Esophagus muscularis mucosa (tissue), 4 donors: ENCODE measurements at regions not wholly inside any gene's neighbourhood (a gene's known extent, or its start where the extent isn't known, plus 50 kb on each side); places are given as distances from the start of the nearest gene placed in this dataset.

ENCODE experiments used
- DNase-seq: peaks from one replicate; pipeline ENCODE4 v3.0.0-alpha.2; 2017; ENCODE audit errors: extremely low spot score
- H3K27ac ChIP-seq, 4 donors: fragments of 200-600 bp; sonication (generic); replicated peaks in 1 of 4; 1 replicate in 3 of 4; 2 replicates in 1 of 4; pipeline ENCODE4 v1.5.1; 2016 to 2019; ENCODE audit warnings: mild to moderate bottlenecking in 1 of 4
- H3K27me3 ChIP-seq, 4 donors: fragments of 200-600 bp; sonication (generic); one replicate each; pipeline versions ENCODE4 v1.5.1 to v1.6.0; 2016 to 2019
- H3K36me3 ChIP-seq, 4 donors: fragments of 200-600 bp; sonication (generic); one replicate each; pipeline ENCODE4 v1.5.1; 2016 to 2019
- H3K4me1 ChIP-seq, 4 donors: fragments of 200-600 bp; sonication (generic); one replicate each; pipeline ENCODE4 v1.5.1; 2016 to 2019
- H3K4me3 ChIP-seq, 4 donors: fragments of 200-600 bp; sonication (generic); 1 replicate in 2 of 4; 2 replicates in 2 of 4; pipeline ENCODE4 v1.5.1; 2016 to 2019; ENCODE audit warnings: mild to moderate bottlenecking in 4 of 4, moderate library complexity in 1 of 4
- H3K9me3 ChIP-seq, 4 donors: fragments of 200-600 bp; sonication (generic); 1 replicate in 3 of 4; 2 replicates in 1 of 4; pipeline ENCODE4 v1.5.1; 2016 to 2019
- CTCF ChIP-seq, 3 experiments: fragments of 200-600 bp in 2 of 3; fragments of 450-650 bp in 1 of 3; sonication (generic) in 2 of 3; IDR thresholded peaks; one replicate each; pipeline ENCODE4 v1.5.1; 2017 to 2019; ENCODE audit warnings: antibody characterized with exemption in 3 of 3, mild to moderate bottlenecking in 2 of 3, moderate library complexity in 1 of 3
- EP300 ChIP-seq: sonication (generic); formaldehyde crosslinking; IDR thresholded peaks from one replicate; pipeline ENCODE4 v1.6.1; 2017; ENCODE audit warnings: antibody characterized with exemption
- POLR2A ChIP-seq: fragments of 450-650 bp; IDR thresholded peaks from one replicate; pipeline ENCODE4 v1.6.1; 2017; ENCODE audit warnings: antibody characterized with exemption, moderate library complexity, mild to moderate bottlenecking, low read depth
- POLR2AphosphoS5 ChIP-seq, 2 donors: sonication (generic); formaldehyde crosslinking; IDR thresholded peaks; one replicate each; pipeline ENCODE4 v1.6.1; 2017; ENCODE audit warnings: antibody characterized with exemption in 2 of 2
- WGBS: methylation state at CpG from one replicate; pipeline ENCODE4 v1.1.5; 2018; 5-methylcytosine and 5-hydroxymethylcytosine counted together
- intact Hi-C: fragments of 100-400 bp; cut with DNase I; formaldehyde crosslinking; loops from one replicate; pipeline ENCODE4 v1.15.1; 2023

DNA sequence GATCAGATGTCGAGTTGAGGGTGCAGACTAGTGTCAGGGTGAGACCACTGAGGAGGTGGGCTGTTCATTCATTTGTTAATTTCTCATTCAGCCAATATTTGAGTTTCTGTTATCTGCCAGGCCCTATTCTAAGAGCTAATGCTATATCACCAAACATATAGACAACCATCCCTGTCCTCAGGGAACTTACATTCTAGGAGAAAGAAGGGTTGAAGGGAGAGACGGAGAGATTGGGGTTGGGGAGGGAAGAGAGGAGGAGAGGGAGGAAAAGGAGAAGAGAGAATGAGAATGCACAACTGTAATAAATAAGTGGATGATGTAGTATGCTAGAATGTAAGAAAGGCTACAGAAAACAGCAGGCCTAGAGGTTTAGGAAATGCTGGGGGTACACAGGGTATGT, 129.9 kb upstream of the PITX1 start:
- Histone ChIP-seq H3K4me1 (no peaks in the 10 kb centered on the region), H3K36me3 (no peaks in the 10 kb centered on the region), H3K27me3 (peaks cover 0 to 23% (median 0%) of the 10 kb centered on the region in 4 donors), H3K27ac (no peak overlapping the region), H3K4me3 (no peak overlapping the region), H3K9me3 (peaks cover 0 to 9% (median 3%) of the 10 kb centered on the region in 4 donors)
- DNase-seq, result no peak
- intact Hi-C loops, result no loop called here
- 86% methylated on average over 2 of the region's 2 CpGs for WGBS
- TF ChIP-seq EP300 (no peak), POLR2A (no peak), POLR2AphosphoS5 (IDR thresholded peaks at IDR 0.05) (no peak), CTCF (IDR thresholded peaks at IDR 0.05) (no peak)

GRCh38 chr5:135163391-135163790, 129.4 kb upstream of the PITX1 start:
- Histone ChIP-seq H3K9me3 (peaks cover 0 to 14% (median 8%) of the 10 kb centered on the region in 4 donors), H3K4me1 (no peaks in the 10 kb centered on the region), H3K27ac (no peak overlapping the region), H3K36me3 (no peaks in the 10 kb centered on the region), H3K4me3 (no peak overlapping the region), H3K27me3 (peaks cover 0 to 18% (median 0%) of the 10 kb centered on the region in 4 donors)
- intact Hi-C loops, result no loop called here
- WGBS, result 96% methylated on average over 5 of the region's 5 CpGs
- no peak for DNase-seq
- TF ChIP-seq POLR2A (no peak), EP300 (no peak), POLR2AphosphoS5 (IDR thresholded peaks at IDR 0.05) (no peak), CTCF (IDR thresholded peaks at IDR 0.05) (no peak)

- Histone ChIP-seq H3K36me3 (no peaks in the 10 kb centered on the region), H3K9me3 (peaks cover 0 to 21% (median 15%) of the 10 kb centered on the region in 4 donors), H3K27me3 (peaks cover 0 to 14% (median 0%) of the 10 kb centered on the region in 4 donors), H3K27ac (no peak overlapping the region), H3K4me3 (no peak overlapping the region), H3K4me1 (no peaks in the 10 kb centered on the region)
- no peak for DNase-seq
- TF ChIP-seq EP300 (no peak), POLR2AphosphoS5 (IDR thresholded peaks at IDR 0.05) (no peak), CTCF (IDR thresholded peaks at IDR 0.05) (no peak), POLR2A (no peak)
- intact Hi-C loops, result no loop called here
- WGBS, result 69% methylated on average over 4 of the region's 9 CpGs
Measured at GRCh38 chr5:135162661-135163265, 128.7 kb upstream of the PITX1 start.

DNA sequence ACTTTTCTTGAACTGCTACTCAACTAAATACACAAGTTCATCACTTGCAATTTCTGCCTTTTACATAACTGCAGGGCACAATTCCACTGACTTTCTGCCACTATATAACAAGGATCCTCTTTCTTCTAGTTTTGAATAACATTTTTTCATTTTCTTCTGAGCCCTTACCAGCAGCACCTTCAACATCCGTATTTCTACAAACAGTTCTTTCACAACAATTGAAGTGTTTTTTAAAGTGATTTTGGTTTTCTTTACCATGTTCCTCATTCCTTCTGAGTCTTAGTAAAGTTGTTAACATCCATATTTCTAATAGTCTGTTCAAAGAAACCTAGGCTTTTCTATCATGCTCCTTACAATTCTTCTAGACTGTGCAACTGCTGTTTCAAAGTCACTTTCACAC, 127.2 kb upstream of the PITX1 start:
- Histone ChIP-seq H3K27me3 (no peaks in the 10 kb centered on the region), H3K4me1 (no peaks in the 10 kb centered on the region), H3K36me3 (no peaks in the 10 kb centered on the region), H3K4me3 (no peak overlapping the region), H3K27ac (no peak overlapping the region), H3K9me3 (peaks cover 0 to 25% (median 22%) of the 10 kb centered on the region in 4 donors)
- 74% methylated on average over 1 of the region's 1 CpG for WGBS
- DNase-seq, result no peak
- intact Hi-C loops, result no loop called here
- TF ChIP-seq POLR2AphosphoS5 (IDR thresholded peaks at IDR 0.05), result no peak
- TF ChIP-seq POLR2A, result no peak
- no peak for TF ChIP-seq EP300
- no peak for TF ChIP-seq CTCF (IDR thresholded peaks at IDR 0.05)
